ENCODE measurements at regions not wholly inside any gene's neighbourhood (a gene's known extent, or its start where the extent isn't known, plus 50 kb on each side); places are given as distances from the start of the nearest gene placed in this dataset.

DNA sequence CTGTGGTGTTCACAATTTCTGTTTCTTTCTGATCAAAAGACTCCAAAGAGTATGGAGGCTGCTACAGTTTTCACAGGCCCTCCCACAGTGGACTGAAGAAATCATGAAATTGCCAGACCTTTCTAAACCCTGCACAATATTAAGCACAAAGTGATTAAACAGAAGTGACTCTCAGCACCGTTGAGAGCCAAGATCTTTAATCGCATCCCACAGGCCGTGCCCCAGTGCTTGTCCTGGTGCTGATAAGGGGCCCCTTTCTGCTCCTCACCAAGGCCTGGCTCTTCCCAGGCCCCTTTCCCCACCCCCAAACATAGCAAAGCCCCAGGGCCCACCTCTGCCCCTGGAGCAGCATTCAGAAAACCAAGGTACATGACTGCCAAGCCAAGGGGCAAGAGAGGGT lies 57.4 kb upstream of the BMAL1 start:
- DNase-seq (ENCODE audit: low read depth in 2 of 2) = no peak

DNA sequence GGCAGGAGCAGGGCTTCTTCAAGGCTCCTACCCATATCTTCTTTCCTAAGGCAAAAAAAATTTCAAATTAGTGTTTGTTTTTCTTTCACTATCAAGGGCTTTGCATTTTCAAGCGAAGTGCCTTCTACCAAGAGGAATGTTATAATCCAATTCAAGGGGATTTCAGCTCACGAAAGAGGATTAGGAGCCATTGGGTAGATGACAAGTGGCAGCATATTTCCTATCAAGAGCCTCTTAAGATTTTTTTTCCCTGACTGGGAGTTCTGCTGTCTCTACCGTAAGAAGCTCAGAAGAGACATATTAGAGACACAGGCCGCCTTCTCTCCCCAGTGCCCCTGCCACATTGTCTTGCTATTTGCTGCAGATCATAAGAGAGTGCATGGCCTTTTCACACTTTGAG lies 55.9 kb upstream of the BMAL1 start:
- no peak for DNase-seq (ENCODE audit: low read depth in 2 of 2)

GRCh38 chr11:13222285-13222684 lies 55.3 kb upstream of the BMAL1 start:
- DNase-seq (ENCODE audit: low read depth in 2 of 2) = peak in 1 of 2 donors; percentile 25

DNA sequence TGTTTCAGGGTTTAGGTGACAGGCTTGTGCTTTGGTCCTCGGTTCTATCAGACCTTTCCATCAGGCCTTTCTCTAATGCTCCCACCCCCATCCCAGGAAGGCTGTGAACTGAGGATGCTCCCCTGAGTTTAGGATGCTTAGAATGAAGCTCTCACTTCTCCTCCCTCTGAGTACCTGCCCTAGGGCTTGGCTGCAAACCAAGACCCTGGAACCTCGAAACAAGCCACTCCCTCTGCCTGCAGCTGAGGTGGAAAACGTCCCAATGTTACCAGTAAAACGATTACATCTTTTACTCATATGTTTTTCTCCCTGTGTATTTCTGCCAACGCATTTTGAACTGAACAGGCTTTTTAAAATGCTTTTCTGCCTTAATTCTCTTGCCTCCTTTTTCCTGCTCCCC lies 54.5 kb upstream of the BMAL1 start:
- DNase-seq (ENCODE audit: low read depth in 2 of 2) = no peak

- DNase-seq (ENCODE audit: low read depth in 2 of 2) = no peak
Observed at GRCh38 chr11:13224324-13224723, 53.3 kb upstream of the BMAL1 start.

DNA sequence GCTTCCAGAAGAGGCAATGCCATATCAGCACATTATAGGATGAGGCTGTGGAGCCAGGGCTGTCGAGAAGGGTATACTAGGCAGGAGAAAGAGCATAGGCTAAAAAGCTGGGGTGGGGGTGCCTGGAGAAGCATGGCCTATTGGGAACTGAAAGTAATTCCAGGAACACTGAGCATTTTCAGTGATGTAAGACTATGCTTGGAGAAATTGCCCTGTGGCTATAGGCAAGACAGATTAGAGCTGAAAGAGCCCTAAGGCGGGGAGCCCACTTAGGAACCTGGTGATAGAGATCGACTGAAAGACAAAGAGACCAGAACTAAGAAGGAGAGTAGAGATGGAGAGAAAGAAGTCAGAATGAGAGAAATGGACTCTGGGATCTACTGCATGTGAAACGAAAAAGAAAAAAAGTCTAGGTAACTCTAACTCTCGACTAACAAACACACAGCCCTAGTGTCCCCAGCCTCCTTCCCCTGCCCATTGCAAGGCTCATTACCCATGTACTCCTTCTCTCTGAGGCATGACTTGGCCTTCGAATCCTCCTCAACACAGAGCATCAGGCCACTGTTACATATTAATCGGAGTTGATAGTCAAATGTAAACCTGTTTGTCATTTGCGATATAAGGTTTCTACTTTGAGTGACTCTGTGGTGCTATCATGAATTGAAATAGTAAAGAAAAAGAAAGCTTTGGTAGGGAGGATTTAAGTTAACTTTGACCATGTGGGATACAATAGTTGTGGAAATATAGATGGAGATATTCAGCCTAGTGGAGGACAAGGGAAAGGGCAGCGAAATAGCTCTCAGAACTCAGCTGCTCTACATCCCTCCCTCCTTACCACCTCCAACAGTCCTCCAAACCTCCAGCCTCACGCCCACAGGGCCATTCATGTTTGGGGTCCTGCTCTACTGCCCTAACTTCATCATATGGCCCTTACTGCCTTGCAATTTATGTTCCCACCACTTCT lies 52.3 kb upstream of the BMAL1 start:
- no peak for DNase-seq (ENCODE audit: low read depth in 2 of 2)

GRCh38 chr11:13227676-13228255 lies 49.8 kb upstream of the BMAL1 start:
- DNase-seq (ENCODE audit: low read depth in 2 of 2) = no peak
